Nephron (organoid): ENCODE measurements at regions not wholly inside any gene's neighbourhood (a gene's known extent, or its start where the extent isn't known, plus 50 kb on each side); places are given as distances from the start of the nearest gene placed in this dataset.

Experiments
- H3K27ac Mint-ChIP-seq, 3 experiments: 2 replicates each; pipeline ENCODE4 v1.8.0; 2020; ENCODE audit warnings: mixed read lengths in 3 of 3, mild to moderate bottlenecking in 2 of 3, moderate library complexity in 1 of 3
- H3K27me3 Mint-ChIP-seq: 2 replicates; pipeline ENCODE4 v1.8.0; 2021; ENCODE audit warnings: low read depth, mild to moderate bottlenecking, moderate library complexity, mixed read lengths
- H3K36me3 Mint-ChIP-seq: 2 replicates; pipeline ENCODE4 v1.8.0; 2020; ENCODE audit warnings: low read depth, mixed read lengths
- H3K4me1 Mint-ChIP-seq: 2 replicates; pipeline ENCODE4 v1.8.0; 2020; ENCODE audit warnings: mixed read lengths
- H3K4me3 Mint-ChIP-seq, 3 experiments: 2 replicates each; pipeline ENCODE4 v1.8.0; 2020; ENCODE audit warnings: mild to moderate bottlenecking in 3 of 3, mixed read lengths in 3 of 3, moderate library complexity in 2 of 3
- H3K9me3 Mint-ChIP-seq: 2 replicates; pipeline ENCODE4 v1.8.0; 2020; ENCODE audit warnings: mixed read lengths
- CTCF ChIP-seq, 3 experiments: fragments of 200-600 bp; sonication (generic); IDR thresholded peaks; one replicate each; pipeline ENCODE4 v1.5.0; 2021; ENCODE audit warnings: antibody characterized with exemption in 3 of 3; ENCODE audit not compliant: unreplicated experiment in 3 of 3

- peaks cover 10% of the 10 kb centered on the region for H3K4me1 Mint-ChIP-seq
Measured at GRCh38 chr20:20768202-20768815, 55.9 kb upstream of the RALGAPA2 start.

GRCh38 chr20:20765696-20766365 lies 53.4 kb upstream of the RALGAPA2 start:
- Mint-ChIP-seq H3K27ac (peak overlapping the region; percentile 31 to 65 (median 58)), H3K4me1 (peaks cover 10% of the 10 kb centered on the region), H3K36me3 (no peaks in the 10 kb centered on the region), H3K27me3 (peaks cover 6% of the 10 kb centered on the region), H3K9me3 (peaks cover 6% of the 10 kb centered on the region), H3K4me3 (no peak overlapping the region)
- no peak for TF ChIP-seq CTCF (IDR thresholded peaks at IDR 0.05; ENCODE audit: unreplicated experiment in 3 of 3)

More at GRCh38 chr20:20768202-20768815, 55.9 kb upstream of the RALGAPA2 start:
- Mint-ChIP-seq H3K36me3 (no peaks in the 10 kb centered on the region), H3K4me3 (no peak overlapping the region), H3K9me3 (peaks cover 10% of the 10 kb centered on the region), H3K27ac (no peak overlapping the region), H3K27me3 (peaks cover 4% of the 10 kb centered on the region)
- TF ChIP-seq CTCF (IDR thresholded peaks at IDR 0.05; ENCODE audit: unreplicated experiment in 3 of 3), result no peak

GRCh38 chr20:20763650-20764049 lies 51.2 kb upstream of the RALGAPA2 start:
- no peak overlapping the region for H3K4me3 Mint-ChIP-seq
- no peak overlapping the region for H3K27ac Mint-ChIP-seq
- peaks cover 6% of the 10 kb centered on the region for H3K27me3 Mint-ChIP-seq
- no peaks in the 10 kb centered on the region for H3K36me3 Mint-ChIP-seq
- no peaks in the 10 kb centered on the region for H3K9me3 Mint-ChIP-seq
- no peak for TF ChIP-seq CTCF (IDR thresholded peaks at IDR 0.05; ENCODE audit: unreplicated experiment in 3 of 3)
- H3K4me1 Mint-ChIP-seq, result peaks cover 10% of the 10 kb centered on the region
